NCI-H2196 (cell line): ENCODE measurements at regions not wholly inside any gene's neighbourhood (a gene's known extent, or its start where the extent isn't known, plus 50 kb on each side); places are given as distances from the start of the nearest gene placed in this dataset.
"Not testable (repeated sequence)": the region's sequence is repeated elsewhere in the genome, so short reads cannot be mapped to it uniquely, and the experiment has no call there.

Source experiments
- DNase-seq: peaks from one replicate; lab custom pipeline; 2025; ENCODE audit not compliant: unreplicated experiment; lab: John Stamatoyannopoulos, UW

DNA sequence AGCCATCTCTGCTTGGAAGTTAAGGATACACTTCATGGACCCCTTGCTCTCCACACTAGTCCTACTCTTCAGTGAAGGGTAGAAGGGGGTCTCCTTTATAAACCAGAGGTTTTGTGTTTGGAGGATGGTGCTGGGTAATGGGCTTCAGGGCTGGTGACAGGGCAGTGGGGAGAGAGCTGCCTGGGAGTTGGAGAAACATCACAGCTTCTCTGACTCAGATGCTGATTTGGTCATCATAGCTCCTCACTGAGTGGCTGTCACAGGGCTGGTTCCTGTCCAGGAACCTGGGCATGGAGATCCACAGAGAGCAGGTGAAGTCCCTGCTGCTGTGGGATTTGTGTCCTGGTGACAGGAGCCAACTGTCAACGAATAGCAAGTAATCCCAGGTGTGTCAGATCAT, 333.9 kb upstream of the ATP10A start:
- DNase-seq, result no peak

GRCh38 chr15:26191193-26191592, 328.1 kb upstream of the ATP10A start:
- no peak for DNase-seq

DNA sequence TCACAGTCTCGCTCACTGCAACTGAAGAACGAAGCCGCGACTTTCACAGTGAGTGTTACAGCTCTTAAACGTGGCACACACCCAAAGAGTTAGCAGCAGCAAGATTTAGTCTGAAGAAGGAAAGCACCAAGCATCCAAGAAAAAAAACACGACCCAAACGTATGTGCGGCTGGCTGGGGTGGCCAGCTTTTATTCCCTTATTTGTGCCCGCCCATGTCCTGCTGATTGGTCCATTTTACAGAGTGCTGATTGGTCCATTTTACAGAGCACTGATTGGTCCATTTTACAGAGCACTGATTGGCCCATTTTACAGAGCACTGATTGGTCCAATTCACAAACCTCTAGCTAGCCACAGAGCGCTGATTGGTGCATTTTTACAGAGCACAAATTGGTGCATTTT, 323.0 kb upstream of the ATP10A start:
- not testable (repeated sequence) for DNase-seq

GRCh38 chr15:26182441-26182840, 319.3 kb upstream of the ATP10A start:
- DNase-seq, result no peak

DNA sequence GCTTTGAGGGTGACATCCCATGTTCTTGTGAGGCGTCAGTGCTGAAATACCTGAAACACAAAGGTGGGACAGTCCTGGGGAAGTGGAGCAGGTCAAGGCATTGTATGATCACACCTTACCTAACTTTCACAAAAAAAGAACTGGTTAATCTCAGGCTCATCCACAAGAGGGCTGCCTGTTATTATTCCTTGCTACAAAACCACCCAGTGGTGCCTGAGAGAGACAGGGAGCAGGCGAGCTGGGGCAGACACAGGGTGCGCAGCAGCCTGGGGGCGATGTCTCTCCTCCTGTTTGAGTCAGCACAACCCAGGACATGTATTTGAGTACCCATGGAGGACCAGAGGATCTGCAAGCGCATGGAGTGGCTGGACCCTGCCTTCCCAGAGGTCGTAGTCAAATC, 316.8 kb upstream of the ATP10A start:
- DNase-seq, result no peak

GRCh38 chr15:26178640-26179220, 315.6 kb upstream of the ATP10A start:
- DNase-seq, result no peak

DNA sequence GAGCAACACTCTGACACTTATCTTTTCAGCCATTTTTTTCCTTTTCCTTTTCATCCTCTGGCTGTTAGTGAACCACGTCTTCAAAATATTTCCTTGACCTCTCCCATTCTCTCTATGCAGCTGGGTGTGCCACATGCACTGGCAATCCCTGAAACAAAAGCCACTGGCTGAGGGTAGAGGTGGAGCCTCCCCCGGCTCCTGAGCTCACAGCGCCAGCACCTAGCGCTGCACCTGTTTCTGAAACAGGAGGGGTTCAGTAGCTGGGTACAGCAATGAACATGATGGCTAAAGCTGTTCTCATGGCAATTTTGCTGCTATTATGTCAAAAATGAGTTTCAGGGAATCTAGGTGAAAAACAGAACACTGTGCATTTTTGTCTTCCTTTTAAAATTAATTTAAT, 314.7 kb upstream of the ATP10A start:
- DNase-seq, result no peak

DNA sequence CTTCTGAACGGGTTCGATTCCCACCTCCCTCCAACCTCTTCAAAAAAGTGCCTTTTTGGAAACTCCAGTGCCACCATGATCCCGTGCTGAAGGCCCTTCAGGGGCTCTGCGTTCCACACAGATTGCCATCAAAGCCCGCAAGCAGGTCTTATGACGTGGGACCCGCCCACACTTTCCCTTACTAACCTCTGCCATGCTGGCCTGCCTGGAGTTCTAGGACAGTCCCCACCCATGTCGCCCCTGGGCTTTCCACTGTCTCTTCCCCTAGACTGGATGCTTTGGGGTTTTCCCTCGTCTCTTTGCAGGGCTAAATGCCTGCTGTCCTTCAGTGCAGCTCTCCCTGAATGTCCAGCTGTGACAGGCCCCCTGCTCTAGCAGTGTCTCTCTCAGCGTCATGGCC, 313.7 kb upstream of the ATP10A start:
- DNase-seq, result no peak

DNA sequence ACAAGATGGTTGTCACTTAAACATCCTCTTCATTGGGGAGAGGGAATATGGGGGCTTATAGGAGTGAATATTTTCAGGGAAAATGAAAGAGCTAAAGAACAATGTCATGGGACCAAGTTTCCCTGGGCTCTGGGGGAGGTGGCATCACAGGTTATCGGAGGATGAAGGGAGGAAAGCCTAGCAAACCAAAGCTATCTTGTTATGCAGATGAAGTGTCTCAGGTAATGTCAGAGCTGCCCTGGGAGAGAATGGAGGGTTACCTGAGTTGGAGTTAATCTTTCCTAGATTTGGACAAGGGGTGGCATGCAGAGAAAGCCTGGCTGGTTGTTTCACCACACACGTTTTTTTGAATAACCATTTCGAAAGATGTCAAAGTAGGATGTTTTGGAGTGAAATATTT, 308.1 kb upstream of the ATP10A start:
- no peak for DNase-seq

DNA sequence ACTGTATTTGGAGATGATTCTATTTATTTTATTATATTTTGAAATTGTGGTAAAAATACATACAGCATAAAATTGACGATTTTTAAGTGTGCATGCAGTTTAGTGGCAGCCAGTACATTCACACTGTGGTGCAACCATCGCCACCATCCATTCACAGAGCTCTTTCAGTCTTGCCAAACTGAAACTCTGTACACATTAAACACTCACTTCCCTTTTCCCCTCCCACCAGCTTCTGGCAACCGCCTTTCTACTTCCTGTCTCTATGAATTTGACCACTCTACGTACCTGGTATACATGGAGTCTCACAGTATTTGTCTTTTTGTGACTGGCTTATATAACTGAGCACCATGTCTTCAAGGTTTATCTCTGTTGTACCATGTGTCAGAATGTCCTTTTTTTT, 303.3 kb upstream of the ATP10A start:
- no peak for DNase-seq

DNA sequence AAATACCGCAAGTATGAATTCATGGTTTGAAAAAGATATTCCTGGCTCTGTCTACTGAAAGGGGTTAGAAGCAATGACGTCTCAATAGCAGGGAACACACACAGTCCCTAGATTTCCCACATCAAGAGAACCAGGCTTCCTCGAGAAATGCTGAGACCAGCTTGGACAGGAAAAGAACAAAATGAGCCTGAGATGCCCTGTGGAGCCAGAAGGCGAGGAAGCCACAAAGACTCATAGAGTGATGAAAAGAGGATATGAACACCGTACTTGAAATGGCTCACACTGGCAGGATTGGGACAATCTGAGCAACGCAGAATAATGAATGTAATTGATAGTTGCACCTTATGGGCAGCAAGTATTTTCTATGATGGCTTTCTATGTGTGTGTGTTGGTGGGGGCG, 302.4 kb upstream of the ATP10A start:
- no peak for DNase-seq

DNA sequence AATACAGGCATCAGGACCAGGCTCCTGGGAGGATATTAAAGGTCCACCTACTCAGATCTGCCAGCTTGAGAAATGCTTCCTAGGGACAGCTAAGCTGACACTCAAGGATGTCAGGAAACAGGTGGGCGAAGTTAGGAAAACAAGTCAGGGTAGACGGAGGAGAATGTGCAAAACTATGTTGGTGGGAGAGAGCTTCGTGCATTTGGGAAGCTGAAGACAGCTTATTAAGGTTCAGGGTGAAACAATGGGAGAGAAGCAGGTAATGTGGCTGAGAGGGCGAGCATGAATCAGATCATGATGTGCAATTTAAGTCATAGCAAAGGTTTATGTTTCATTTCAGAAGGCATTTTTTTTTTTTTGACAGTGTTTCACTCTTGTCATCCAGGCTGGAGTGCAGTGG, 297.2 kb upstream of the ATP10A start:
- DNase-seq, result no peak

DNA sequence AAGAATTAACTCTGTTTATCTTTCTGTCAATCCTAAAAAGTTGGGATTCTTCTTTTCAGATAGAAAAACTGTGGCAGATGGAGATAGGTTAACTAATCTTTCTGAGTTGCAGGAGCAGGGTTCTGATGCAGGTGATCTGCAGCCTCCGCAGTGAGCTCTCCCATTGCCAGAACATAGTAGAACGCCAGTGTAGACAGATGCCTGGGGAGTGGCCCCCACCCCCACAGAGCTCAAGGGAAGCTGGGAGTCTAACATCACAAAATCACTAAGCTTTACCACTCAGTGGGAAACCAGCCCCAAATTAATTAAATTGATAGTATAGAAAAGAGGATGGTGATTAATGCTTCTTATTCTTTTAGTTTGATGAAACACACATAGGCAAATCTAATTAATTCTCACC, 295.0 kb upstream of the ATP10A start:
- no peak for DNase-seq

GRCh38 chr15:26157081-26157480, 294.0 kb upstream of the ATP10A start:
- DNase-seq, result no peak

DNA sequence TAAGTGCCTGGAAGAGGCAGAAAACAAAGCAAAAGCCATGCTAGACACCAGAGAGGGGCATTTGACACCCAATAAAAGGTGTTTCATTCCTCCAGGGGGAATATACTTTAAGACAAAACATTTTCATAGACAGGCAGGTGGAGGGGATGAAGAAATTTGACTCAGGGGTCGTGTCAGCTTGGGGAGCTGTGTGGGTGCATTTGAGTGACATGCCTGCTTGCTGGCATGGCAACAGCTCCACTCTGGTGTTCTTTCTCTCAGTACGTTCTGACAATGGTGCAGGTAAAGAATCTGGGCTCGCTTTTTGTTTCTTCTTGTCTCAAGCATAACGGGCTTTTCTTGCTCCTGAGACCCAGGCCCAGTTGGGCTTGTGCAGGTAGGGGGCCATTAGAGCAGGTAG, 292.9 kb upstream of the ATP10A start:
- no peak for DNase-seq

GRCh38 chr15:26148156-26148860, 285.2 kb upstream of the ATP10A start:
- DNase-seq, result no peak

DNA sequence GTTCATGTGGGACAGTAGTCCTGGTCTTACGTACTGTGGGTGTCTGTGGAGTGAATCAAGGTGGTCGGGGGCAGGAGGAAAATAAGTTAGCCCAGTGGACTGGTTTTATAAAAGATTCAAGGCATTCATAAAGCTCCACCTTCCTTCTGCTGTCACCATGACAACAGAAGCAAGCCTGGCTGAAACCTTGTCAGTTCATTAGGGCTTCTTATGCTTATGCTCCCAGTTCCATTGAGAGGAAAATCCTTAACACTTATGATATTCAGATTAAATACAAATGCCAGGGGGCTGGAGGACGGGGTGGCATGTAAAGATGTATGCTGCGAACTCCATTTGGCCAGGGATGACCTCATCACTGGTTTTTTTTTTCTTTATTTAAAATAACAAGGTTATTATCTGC, 283.1 kb upstream of the ATP10A start:
- DNase-seq, result no peak

DNA sequence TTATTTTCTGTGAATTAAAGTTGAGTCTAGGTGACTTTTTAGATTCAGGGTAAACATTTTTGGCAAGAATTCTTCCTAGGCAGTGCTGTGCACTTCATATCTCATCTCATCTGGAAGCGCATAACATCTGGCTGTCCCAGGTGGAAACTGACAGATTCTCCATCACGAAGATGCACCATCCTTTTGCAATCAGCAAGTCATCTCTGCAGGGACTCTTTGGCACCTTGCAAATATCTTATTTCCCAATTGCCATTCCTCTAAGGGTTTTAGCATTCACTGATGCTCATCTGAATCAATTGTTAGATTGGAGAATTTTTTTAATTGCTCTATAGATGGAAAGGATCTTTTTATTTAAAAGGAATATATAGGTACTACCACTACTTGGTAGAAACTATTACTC, 282.7 kb upstream of the ATP10A start:
- DNase-seq, result no peak

DNA sequence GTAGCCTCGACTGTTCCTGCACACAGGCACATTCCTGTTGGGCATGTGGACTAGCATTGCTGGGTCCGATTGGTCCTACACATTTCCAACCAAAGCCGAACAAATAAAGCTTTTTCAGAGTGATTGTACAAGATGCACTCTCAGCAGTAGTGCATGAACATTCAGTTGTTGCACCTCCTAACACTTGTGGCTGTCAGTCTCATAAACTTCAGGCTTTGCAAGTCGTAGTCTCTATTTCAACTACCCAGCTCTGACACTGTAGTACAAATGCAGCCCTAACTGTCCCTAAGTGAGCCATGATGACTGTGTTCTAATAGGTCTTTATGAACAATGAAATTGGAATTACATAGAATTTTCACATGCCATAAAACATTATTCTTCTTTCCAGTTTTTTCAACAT, 281.7 kb upstream of the ATP10A start:
- DNase-seq, result no peak

DNA sequence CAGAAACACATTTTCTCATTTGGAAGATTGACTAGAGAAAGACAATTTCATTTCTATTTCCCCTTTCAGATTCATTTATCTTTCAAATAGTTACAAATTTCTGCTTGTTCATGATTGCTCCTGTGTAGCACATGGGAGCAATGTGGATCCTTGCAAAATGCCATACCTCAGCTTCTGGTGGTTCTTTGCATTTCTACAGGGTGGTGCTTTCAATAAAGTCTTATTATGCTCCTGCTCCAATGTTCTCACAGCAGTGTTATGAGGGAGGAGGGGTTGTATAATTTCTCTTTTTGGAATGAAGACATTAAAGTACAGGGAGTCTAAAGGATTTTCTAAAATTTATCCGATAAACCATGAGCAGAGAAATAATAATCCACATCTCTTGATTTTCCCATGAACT, 280.1 kb upstream of the ATP10A start:
- no peak for DNase-seq

GRCh38 chr15:26134812-26135211, 271.7 kb upstream of the ATP10A start:
- DNase-seq, result no peak

- DNase-seq, result no peak
Measured at GRCh38 chr15:26134152-26134551, 271.0 kb upstream of the ATP10A start.

GRCh38 chr15:26132811-26133210, 269.7 kb upstream of the ATP10A start:
- no peak for DNase-seq
